Mesendoderm (in vitro differentiated cells): ENCODE measurements at regions not wholly inside any gene's neighbourhood (a gene's known extent, or its start where the extent isn't known, plus 50 kb on each side); places are given as distances from the start of the nearest gene placed in this dataset.

ENCODE experiments used
- DNase-seq: peaks from one replicate; pipeline ENCODE4 v3.0.0; 2013
- H2AK5ac ChIP-seq: 2 replicates; pipeline ENCODE4 v1.6.1; 2013; ENCODE audit warnings: low read length, inconsistent platforms
- H2BK120ac ChIP-seq: 2 replicates; pipeline ENCODE4 v1.6.1; 2013; ENCODE audit warnings: low read depth, mild to moderate bottlenecking, low read length, moderate library complexity, mixed read lengths
- H2BK15ac ChIP-seq: replicated peaks from 2 replicates; pipeline ENCODE4 v1.6.1; 2013; ENCODE audit warnings: low read depth, mild to moderate bottlenecking, moderate library complexity
- H2BK5ac ChIP-seq: 2 replicates; pipeline ENCODE4 v1.6.1; 2013; ENCODE audit warnings: low read length, inconsistent platforms
- H3K18ac ChIP-seq: 2 replicates; pipeline ENCODE4 v1.6.1; 2013; ENCODE audit warnings: mild to moderate bottlenecking, low read length, mixed read lengths
- H3K23ac ChIP-seq: one replicate; pipeline ENCODE4 v1.6.1; 2013; ENCODE audit warnings: low read length
- H3K27ac ChIP-seq: 2 replicates; pipeline ENCODE4 v1.5.1; 2013; ENCODE audit warnings: low read depth, mild to moderate bottlenecking, inconsistent platforms, low read length, moderate library complexity
- H3K27me3 ChIP-seq: 2 replicates; pipeline ENCODE4 v1.6.1; 2013; ENCODE audit warnings: low read length, control low read depth, mild to moderate bottlenecking, inconsistent platforms; ENCODE audit not compliant: insufficient read depth, poor library complexity
- H3K36me3 ChIP-seq: 2 replicates; pipeline ENCODE4 v1.6.1; 2013; ENCODE audit warnings: low read length, inconsistent platforms; ENCODE audit not compliant: control insufficient read depth, insufficient read depth
- H3K4ac ChIP-seq: one replicate; pipeline ENCODE4 v1.6.1; 2013; ENCODE audit warnings: low read depth, mild to moderate bottlenecking, low read length, moderate library complexity
- H3K4me1 ChIP-seq: 2 replicates; pipeline ENCODE4 v1.6.1; 2013; ENCODE audit warnings: low read depth, low read length, inconsistent platforms; ENCODE audit not compliant: control insufficient read depth
- H3K4me2 ChIP-seq: 2 replicates; pipeline ENCODE4 v1.6.1; 2013; ENCODE audit warnings: low read length
- H3K4me3 ChIP-seq: 2 replicates; pipeline ENCODE4 v1.5.1; 2013; ENCODE audit warnings: mild to moderate bottlenecking, low read length
- H3K56ac ChIP-seq: one replicate; pipeline ENCODE4 v1.6.1; 2013; ENCODE audit warnings: low read length
- H3K79me1 ChIP-seq: 2 replicates; pipeline ENCODE4 v1.6.1; 2013; ENCODE audit warnings: low read length, inconsistent platforms
- H3K79me2 ChIP-seq: 2 replicates; pipeline ENCODE4 v1.6.1; 2013; ENCODE audit warnings: mild to moderate bottlenecking, low read length; ENCODE audit not compliant: control insufficient read depth, insufficient read depth
- H3K9ac ChIP-seq: 2 replicates; pipeline ENCODE4 v1.6.1; 2013; ENCODE audit warnings: low read length, inconsistent platforms
- H4K5ac ChIP-seq: one replicate; pipeline ENCODE4 v1.6.1; 2013; ENCODE audit warnings: low read length
- H4K8ac ChIP-seq: one replicate; pipeline ENCODE4 v1.6.1; 2013; ENCODE audit warnings: low read depth, mild to moderate bottlenecking, control low read depth, low read length, moderate library complexity
- WGBS: extraction: QIAGEN DNeasy Blood & Tissue Kit; methylation state at CpG from one replicate; pipeline ENCODE4 v1.1.7; 2013; ENCODE audit warnings: low lambda C conversion rate, missing lambda C conversion rate; ENCODE audit not compliant: insufficient coverage; ENCODE audit errors: extremely low coverage; 5-methylcytosine and 5-hydroxymethylcytosine counted together

- H3K27ac ChIP-seq = no peak overlapping the region
- no CpG with 5 or more reads among the region's 13 CpGs for WGBS
Measured at GRCh38 chr13:109667056-109667455, 119.3 kb downstream of the IRS2 start.

GRCh38 chr13:109666656-109667055 is 119.7 kb downstream of the IRS2 start:
- no peak overlapping the region for H3K18ac ChIP-seq
- peaks cover 8% of the 10 kb centered on the region for H3K4me1 ChIP-seq
- no peak overlapping the region for H2BK5ac ChIP-seq
- H3K4ac ChIP-seq = no peak overlapping the region
- H3K4me3 ChIP-seq = no peak overlapping the region
- no peak overlapping the region for H4K5ac ChIP-seq
- no peak overlapping the region for H2BK120ac ChIP-seq
- no peak overlapping the region for H4K8ac ChIP-seq
- H3K56ac ChIP-seq = no peak overlapping the region
- WGBS = no CpG with 5 or more reads among the region's 8 CpGs
- H3K79me2 ChIP-seq = no peaks in the 10 kb centered on the region
- no peak overlapping the region for H3K9ac ChIP-seq
- no peaks in the 10 kb centered on the region for H3K27me3 ChIP-seq
- H3K27ac ChIP-seq = no peak overlapping the region
- H2BK15ac ChIP-seq = no peak overlapping the region
- no peaks in the 10 kb centered on the region for H3K79me1 ChIP-seq
- no peaks in the 10 kb centered on the region for H3K36me3 ChIP-seq
- H3K23ac ChIP-seq = no peak overlapping the region
- DNase-seq = no peak
- H2AK5ac ChIP-seq = no peak overlapping the region
- no peak overlapping the region for H3K4me2 ChIP-seq

More at GRCh38 chr13:109667056-109667455, 119.3 kb downstream of the IRS2 start:
- no peak overlapping the region for H2BK120ac ChIP-seq
- no peaks in the 10 kb centered on the region for H3K79me1 ChIP-seq
- H2AK5ac ChIP-seq = no peak overlapping the region
- H3K27me3 ChIP-seq = no peaks in the 10 kb centered on the region
- peaks cover 8% of the 10 kb centered on the region for H3K4me1 ChIP-seq
- DNase-seq = peak; percentile 35
- H4K5ac ChIP-seq = no peak overlapping the region
- H3K4ac ChIP-seq = no peak overlapping the region
- H4K8ac ChIP-seq = no peak overlapping the region
- H3K4me2 ChIP-seq = no peak overlapping the region
- no peak overlapping the region for H3K56ac ChIP-seq
- no peak overlapping the region for H3K18ac ChIP-seq
- H3K9ac ChIP-seq = no peak overlapping the region
- no peak overlapping the region for H2BK5ac ChIP-seq
- no peaks in the 10 kb centered on the region for H3K36me3 ChIP-seq
- H3K4me3 ChIP-seq = no peak overlapping the region
- H3K23ac ChIP-seq = no peak overlapping the region
- no peak overlapping the region for H2BK15ac ChIP-seq
- H3K79me2 ChIP-seq = no peaks in the 10 kb centered on the region

GRCh38 chr13:109665781-109666249 is 120.6 kb downstream of the IRS2 start:
- no peak overlapping the region for H3K18ac ChIP-seq
- no CpG with 5 or more reads among the region's 15 CpGs for WGBS
- no peaks in the 10 kb centered on the region for H3K27me3 ChIP-seq
- H3K4me2 ChIP-seq = no peak overlapping the region
- H3K4me3 ChIP-seq = no peak overlapping the region
- no peak overlapping the region for H2BK15ac ChIP-seq
- H3K27ac ChIP-seq = no peak overlapping the region
- no peak overlapping the region for H2BK5ac ChIP-seq
- no peak overlapping the region for H3K9ac ChIP-seq
- H3K79me1 ChIP-seq = no peaks in the 10 kb centered on the region
- no peak overlapping the region for H4K5ac ChIP-seq
- H2BK120ac ChIP-seq = no peak overlapping the region
- H3K79me2 ChIP-seq = no peaks in the 10 kb centered on the region
- DNase-seq = no peak
- no peak overlapping the region for H3K23ac ChIP-seq
- H3K4me1 ChIP-seq = peaks cover 8% of the 10 kb centered on the region
- H3K36me3 ChIP-seq = no peaks in the 10 kb centered on the region
- H3K4ac ChIP-seq = no peak overlapping the region
- H2AK5ac ChIP-seq = no peak overlapping the region
- H4K8ac ChIP-seq = no peak overlapping the region
- no peak overlapping the region for H3K56ac ChIP-seq

GRCh38 chr13:109665240-109665639 is 121.1 kb downstream of the IRS2 start:
- no peak for DNase-seq
- H3K18ac ChIP-seq = no peak overlapping the region
- no peak overlapping the region for H4K8ac ChIP-seq
- H3K4ac ChIP-seq = no peak overlapping the region
- no peak overlapping the region for H3K56ac ChIP-seq
- no peaks in the 10 kb centered on the region for H3K79me1 ChIP-seq
- peaks cover 8% of the 10 kb centered on the region for H3K4me1 ChIP-seq
- H3K4me2 ChIP-seq = no peak overlapping the region
- no peak overlapping the region for H4K5ac ChIP-seq
- no peak overlapping the region for H2BK5ac ChIP-seq
- no peak overlapping the region for H3K27ac ChIP-seq
- H2BK15ac ChIP-seq = no peak overlapping the region
- H2AK5ac ChIP-seq = no peak overlapping the region
- H3K27me3 ChIP-seq = no peaks in the 10 kb centered on the region
- no peak overlapping the region for H3K9ac ChIP-seq
- H3K23ac ChIP-seq = no peak overlapping the region
- WGBS = no CpG with 5 or more reads among the region's 8 CpGs
- no peaks in the 10 kb centered on the region for H3K79me2 ChIP-seq
- H2BK120ac ChIP-seq = no peak overlapping the region
- no peak overlapping the region for H3K4me3 ChIP-seq
- no peaks in the 10 kb centered on the region for H3K36me3 ChIP-seq

GRCh38 chr13:109657395-109657794 is 129.0 kb downstream of the IRS2 start:
- no peak overlapping the region for H4K5ac ChIP-seq
- no peak overlapping the region for H3K56ac ChIP-seq
- no peak overlapping the region for H2BK15ac ChIP-seq
- H3K4me2 ChIP-seq = no peak overlapping the region
- H3K18ac ChIP-seq = no peak overlapping the region
- no peak overlapping the region for H4K8ac ChIP-seq
- no peak overlapping the region for H3K9ac ChIP-seq
- H3K79me1 ChIP-seq = no peaks in the 10 kb centered on the region
- no peaks in the 10 kb centered on the region for H3K79me2 ChIP-seq
- no peaks in the 10 kb centered on the region for H3K27me3 ChIP-seq
- no peaks in the 10 kb centered on the region for H3K4me1 ChIP-seq
- DNase-seq = no peak
- H2BK5ac ChIP-seq = no peak overlapping the region
- H3K27ac ChIP-seq = no peak overlapping the region
- no peak overlapping the region for H3K4me3 ChIP-seq
- no peak overlapping the region for H2BK120ac ChIP-seq
- no CpG with 5 or more reads among the region's 6 CpGs for WGBS
- H2AK5ac ChIP-seq = no peak overlapping the region
- no peak overlapping the region for H3K23ac ChIP-seq
- no peaks in the 10 kb centered on the region for H3K36me3 ChIP-seq
- no peak overlapping the region for H3K4ac ChIP-seq

- Histone ChIP-seq H3K79me2 (no peaks in the 10 kb centered on the region), H3K23ac (no peak overlapping the region), H3K4ac (no peak overlapping the region), H3K4me2 (no peak overlapping the region), H2AK5ac (no peak overlapping the region), H3K27me3 (no peaks in the 10 kb centered on the region), H3K9ac (no peak overlapping the region), H3K56ac (no peak overlapping the region), H4K8ac (no peak overlapping the region), H3K27ac (no peak overlapping the region), H3K18ac (no peak overlapping the region), H3K4me1 (no peaks in the 10 kb centered on the region), H4K5ac (no peak overlapping the region), H2BK5ac (no peak overlapping the region), H2BK15ac (no peak overlapping the region), H3K36me3 (no peaks in the 10 kb centered on the region), H3K4me3 (no peak overlapping the region), H2BK120ac (no peak overlapping the region), H3K79me1 (no peaks in the 10 kb centered on the region)
- no CpG with 5 or more reads among the region's 2 CpGs for WGBS
- no peak for DNase-seq
Measured at GRCh38 chr13:109656206-109656605, 130.2 kb downstream of the IRS2 start.
